ENCODE measurements at regions not wholly inside any gene's neighbourhood (a gene's known extent, or its start where the extent isn't known, plus 50 kb on each side); places are given as distances from the start of the nearest gene placed in this dataset.

DNA sequence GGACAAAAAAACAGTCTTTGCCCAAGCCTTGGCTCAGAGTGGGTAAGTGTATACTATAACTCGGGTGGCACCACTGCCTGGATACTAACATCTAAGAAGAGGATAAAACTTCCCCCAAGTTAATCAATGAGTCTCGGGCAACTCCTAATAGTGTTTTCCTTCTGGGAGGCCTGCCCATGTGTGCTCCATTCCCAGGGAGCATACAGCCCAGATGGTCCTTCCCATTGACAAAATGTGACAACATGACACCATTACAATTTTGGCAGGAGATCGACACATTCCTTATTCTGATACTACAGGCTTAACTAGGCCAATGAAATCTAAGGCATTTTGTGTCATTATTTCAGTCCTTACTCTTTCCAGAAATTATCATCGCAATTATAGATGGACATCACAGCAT, 52.7 kb upstream of the CRIM1 start:
- TF ChIP-seq, protein P1, sequence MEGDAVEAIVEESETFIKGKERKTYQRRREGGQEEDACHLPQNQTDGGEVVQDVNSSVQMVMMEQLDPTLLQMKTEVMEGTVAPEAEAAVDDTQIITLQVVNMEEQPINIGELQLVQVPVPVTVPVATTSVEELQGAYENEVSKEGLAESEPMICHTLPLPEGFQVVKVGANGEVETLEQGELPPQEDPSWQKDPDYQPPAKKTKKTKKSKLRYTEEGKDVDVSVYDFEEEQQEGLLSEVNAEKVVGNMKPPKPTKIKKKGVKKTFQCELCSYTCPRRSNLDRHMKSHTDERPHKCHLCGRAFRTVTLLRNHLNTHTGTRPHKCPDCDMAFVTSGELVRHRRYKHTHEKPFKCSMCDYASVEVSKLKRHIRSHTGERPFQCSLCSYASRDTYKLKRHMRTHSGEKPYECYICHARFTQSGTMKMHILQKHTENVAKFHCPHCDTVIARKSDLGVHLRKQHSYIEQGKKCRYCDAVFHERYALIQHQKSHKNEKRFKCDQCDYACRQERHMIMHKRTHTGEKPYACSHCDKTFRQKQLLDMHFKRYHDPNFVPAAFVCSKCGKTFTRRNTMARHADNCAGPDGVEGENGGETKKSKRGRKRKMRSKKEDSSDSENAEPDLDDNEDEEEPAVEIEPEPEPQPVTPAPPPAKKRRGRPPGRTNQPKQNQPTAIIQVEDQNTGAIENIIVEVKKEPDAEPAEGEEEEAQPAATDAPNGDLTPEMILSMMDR (IDR thresholded peaks at IDR 0.05; ENCODE audit: insufficient read depth, low read length, severe bottlenecking), result no peak
- no peak for DNase-seq (ENCODE audit: low read depth)
- no peaks in the 10 kb centered on the region for H3K36me3 ChIP-seq (ENCODE audit: control insufficient read depth, insufficient read depth, low read length)
- no peak overlapping the region for H3K4me3 ChIP-seq (ENCODE audit: low read depth, low read length)
- no peaks in the 10 kb centered on the region for H3K27me3 ChIP-seq (ENCODE audit: control insufficient read depth, insufficient read depth, low read length)
- no peak for FAIRE-seq

DNA sequence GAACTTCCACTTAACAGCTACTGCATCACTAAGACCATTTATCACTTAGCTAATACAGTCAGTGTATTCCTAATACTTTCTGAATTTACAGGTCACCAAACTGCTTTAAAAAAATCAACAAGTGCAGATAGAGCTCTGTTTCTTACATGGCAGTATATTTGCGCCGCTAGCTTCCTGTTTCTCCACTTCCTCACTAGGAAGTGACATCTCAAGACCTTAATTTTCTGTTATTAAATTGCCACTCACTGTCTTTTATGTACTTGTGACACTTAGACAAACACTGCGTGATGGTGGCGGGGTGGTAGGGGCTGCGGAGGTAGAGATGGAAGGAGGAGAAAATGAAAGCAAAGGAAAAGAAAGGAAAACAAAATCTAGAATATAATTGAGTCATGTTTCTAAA, 53.7 kb upstream of the CRIM1 start:
- FAIRE-seq (no peak), DNase-seq (ENCODE audit: low read depth) (no peak)
- no peak overlapping the region for H3K4me3 ChIP-seq (ENCODE audit: low read depth, low read length)
- no peaks in the 10 kb centered on the region for H3K27me3 ChIP-seq (ENCODE audit: control insufficient read depth, insufficient read depth, low read length)
- TF ChIP-seq, protein P1 (IDR thresholded peaks at IDR 0.05; ENCODE audit: insufficient read depth, low read length, severe bottlenecking), result no peak
- H3K36me3 ChIP-seq (ENCODE audit: control insufficient read depth, insufficient read depth, low read length), result no peaks in the 10 kb centered on the region

DNA sequence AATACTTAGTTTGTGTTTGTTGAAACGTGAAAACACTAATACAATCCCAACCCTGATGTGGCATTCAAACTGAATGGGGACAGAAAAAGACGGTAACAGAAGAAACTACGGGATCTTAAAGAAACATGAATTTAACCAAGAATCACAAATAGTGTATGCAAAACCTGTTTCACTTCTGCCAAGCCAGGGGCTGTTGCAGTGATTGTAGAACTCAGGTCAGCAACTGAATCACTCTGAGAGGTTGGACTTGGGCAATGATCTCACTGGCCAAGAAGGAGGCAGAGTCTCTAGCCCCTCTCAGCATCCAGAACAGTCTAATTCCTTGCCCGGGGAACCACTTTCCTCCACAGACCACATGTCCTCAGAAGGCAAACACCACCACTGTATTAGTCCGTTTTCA, 54.9 kb upstream of the CRIM1 start:
- no peak for FAIRE-seq
- TF ChIP-seq, protein P1 (IDR thresholded peaks at IDR 0.05; ENCODE audit: insufficient read depth, low read length, severe bottlenecking), result no peak
- DNase-seq (ENCODE audit: low read depth), result no peak
- H3K36me3 ChIP-seq (ENCODE audit: control insufficient read depth, insufficient read depth, low read length), result no peaks in the 10 kb centered on the region
- H3K27me3 ChIP-seq (ENCODE audit: control insufficient read depth, insufficient read depth, low read length), result no peaks in the 10 kb centered on the region
- H3K4me3 ChIP-seq (ENCODE audit: low read depth, low read length), result no peak overlapping the region

DNA sequence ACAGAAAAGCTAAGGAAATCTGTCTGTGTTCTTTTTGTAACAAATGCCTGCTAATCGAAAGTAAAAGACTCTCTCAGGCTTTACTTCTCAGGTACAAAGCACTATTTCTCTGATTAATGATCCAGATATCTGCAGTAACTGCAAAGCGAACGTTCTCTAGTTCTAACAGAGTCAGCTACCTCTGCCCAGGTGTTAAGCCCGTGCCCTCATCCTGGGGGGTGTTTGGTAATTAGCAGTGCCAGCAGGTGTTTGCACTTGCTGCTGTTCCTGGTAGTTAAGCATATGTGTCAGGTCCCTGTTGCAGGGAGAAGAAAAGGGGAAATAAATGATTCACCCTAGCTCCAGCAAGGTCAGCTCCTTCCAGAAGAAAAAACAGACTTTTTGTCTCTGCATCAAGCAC, 58.8 kb upstream of the CRIM1 start:
- Histone ChIP-seq H3K27me3 (ENCODE audit: control insufficient read depth, insufficient read depth, low read length) (no peaks in the 10 kb centered on the region), H3K4me3 (ENCODE audit: low read depth, low read length) (no peak overlapping the region), H3K36me3 (ENCODE audit: control insufficient read depth, insufficient read depth, low read length) (no peaks in the 10 kb centered on the region)
- DNase-seq (ENCODE audit: low read depth) (no peak), FAIRE-seq (no peak)
- TF ChIP-seq, protein P1 (IDR thresholded peaks at IDR 0.05; ENCODE audit: insufficient read depth, low read length, severe bottlenecking), result no peak

DNA sequence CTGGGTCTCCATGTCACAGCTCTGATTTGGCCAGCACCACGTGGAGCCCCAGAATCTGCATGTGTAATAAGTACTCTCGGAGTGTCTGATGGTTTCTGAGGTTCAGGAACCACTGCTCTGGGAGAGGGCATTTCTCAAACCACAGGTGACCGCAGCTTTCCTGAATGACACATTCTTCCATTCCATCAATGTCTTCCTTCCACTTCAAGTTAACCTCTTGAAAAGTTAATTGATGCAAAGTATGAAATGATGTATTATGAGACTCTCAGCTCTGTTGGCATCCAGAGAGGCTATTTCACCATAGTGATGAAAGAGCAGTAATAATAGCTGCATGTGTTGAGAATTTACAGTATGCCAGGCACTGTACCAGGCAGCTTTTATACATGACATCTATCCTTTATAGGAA, 61.3 kb upstream of the CRIM1 start:
- Histone ChIP-seq H3K27me3 (ENCODE audit: control insufficient read depth, insufficient read depth, low read length) (no peaks in the 10 kb centered on the region), H3K36me3 (ENCODE audit: control insufficient read depth, insufficient read depth, low read length) (no peaks in the 10 kb centered on the region), H3K4me3 (ENCODE audit: low read depth, low read length) (no peak overlapping the region)
- DNase-seq (ENCODE audit: low read depth), result no peak
- peak; percentile 43 for FAIRE-seq
- TF ChIP-seq, protein P1 (IDR thresholded peaks at IDR 0.05; ENCODE audit: insufficient read depth, low read length, severe bottlenecking), result no peak

DNA sequence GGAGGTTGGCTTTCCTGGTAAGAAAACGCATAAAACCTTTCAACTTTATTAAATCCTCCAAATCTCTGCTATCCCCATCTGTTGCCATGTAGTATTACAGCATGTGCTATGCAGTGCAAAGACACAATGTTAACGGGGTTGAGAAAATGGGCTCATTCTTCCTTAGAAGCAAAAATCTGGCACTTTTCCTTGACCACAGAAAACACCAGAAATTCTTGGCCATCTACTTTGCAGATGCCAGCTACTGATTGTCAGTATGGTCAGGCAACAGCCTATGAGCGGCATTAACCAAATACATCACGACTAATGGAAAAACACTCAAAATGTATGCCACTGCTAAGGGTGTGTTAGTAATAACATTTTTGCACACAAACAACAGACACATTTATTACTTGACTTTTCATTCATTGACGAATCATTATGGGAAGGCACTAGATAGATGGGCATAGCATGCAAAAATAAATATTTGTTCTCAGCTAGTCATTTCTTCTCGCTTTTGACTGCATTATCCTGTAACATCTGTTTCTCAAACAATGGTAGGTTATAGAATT, 65.2 kb upstream of the CRIM1 start:
- no peak for DNase-seq (ENCODE audit: low read depth)
- peak; percentile 18 for FAIRE-seq
- no peaks in the 10 kb centered on the region for H3K27me3 ChIP-seq (ENCODE audit: control insufficient read depth, insufficient read depth, low read length)
- TF ChIP-seq, protein P1 (IDR thresholded peaks at IDR 0.05; ENCODE audit: insufficient read depth, low read length, severe bottlenecking), result no peak
- H3K36me3 ChIP-seq (ENCODE audit: control insufficient read depth, insufficient read depth, low read length), result no peaks in the 10 kb centered on the region
- H3K4me3 ChIP-seq (ENCODE audit: low read depth, low read length), result no peak overlapping the region
